ENCODE measurements at regions not wholly inside any gene's neighbourhood (a gene's known extent, or its start where the extent isn't known, plus 50 kb on each side); places are given as distances from the start of the nearest gene placed in this dataset.
A peak's percentile ranks its signal among the peaks of the same experiment; 100 is the strongest.

GRCh38 chr1:113217447-113218208, 144.6 kb downstream of the LRIG2 start:
- Histone ChIP-seq H3K4me1 (ENCODE audit: control insufficient read depth in 4 of 4, insufficient read depth in 4 of 4, low read length in 3 of 4) (peaks cover 0 to 5% (median 0%) of the 10 kb centered on the region in 4 donors), H3K27me3 (ENCODE audit: control insufficient read depth in 4 of 4, insufficient read depth in 4 of 4, low read length in 3 of 4) (no peaks in the 10 kb centered on the region), H3K36me3 (ENCODE audit: control insufficient read depth in 4 of 4, insufficient read depth in 3 of 4, low read depth in 1 of 4, low read length in 3 of 4) (no peaks in the 10 kb centered on the region), H3K27ac (ENCODE audit: low read depth in 1 of 2, low read length in 2 of 2) (no peak overlapping the region), H3K9ac (ENCODE audit: low read depth in 1 of 2, low read length in 2 of 2) (no peak overlapping the region), H3K9me3 (ENCODE audit: control insufficient read depth in 4 of 4, low read length in 3 of 4) (no peaks in the 10 kb centered on the region), H3K4me3 (ENCODE audit: low read depth in 1 of 3, low read length in 3 of 3) (no peak overlapping the region)
- DNase-seq (ENCODE audit: low spot score), result no peak
- TF ChIP-seq, protein P1, sequence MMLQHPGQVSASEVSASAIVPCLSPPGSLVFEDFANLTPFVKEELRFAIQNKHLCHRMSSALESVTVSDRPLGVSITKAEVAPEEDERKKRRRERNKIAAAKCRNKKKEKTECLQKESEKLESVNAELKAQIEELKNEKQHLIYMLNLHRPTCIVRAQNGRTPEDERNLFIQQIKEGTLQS (IDR thresholded peaks at IDR 0.05), result no peak
- TF ChIP-seq YY1 (IDR thresholded peaks at IDR 0.05) (no peak), FOXA1 (IDR thresholded peaks at IDR 0.05) (no peak), HNF4A (conservative IDR thresholded peaks at IDR 0.05) (no peak), CTCF (IDR thresholded peaks at IDR 0.05; ENCODE audit: low read depth, low read length, missing input control) (no peak), MAX (IDR thresholded peaks at IDR 0.05) (no peak), HNF4G (IDR thresholded peaks at IDR 0.05) (no peak)
- WGBS, result 52% methylated on average over 7 of the region's 7 CpGs

- H3K27me3 ChIP-seq (ENCODE audit: control insufficient read depth in 4 of 4, insufficient read depth in 4 of 4, low read length in 3 of 4), result no peaks in the 10 kb centered on the region
- no peak overlapping the region for H3K4me3 ChIP-seq (ENCODE audit: low read depth in 1 of 3, low read length in 3 of 3)
- no peaks in the 10 kb centered on the region for H3K9me3 ChIP-seq (ENCODE audit: control insufficient read depth in 4 of 4, low read length in 3 of 4)
- no peak for DNase-seq (ENCODE audit: low spot score)
- TF ChIP-seq NR2F2 (IDR thresholded peaks at IDR 0.05) (no peak), RAD21 (IDR thresholded peaks at IDR 0.05) (peak in 1 of 2 donors; percentile 57), CTCF (IDR thresholded peaks at IDR 0.05; ENCODE audit: low read depth, low read length, missing input control) (peak; percentile 17)
- H3K36me3 ChIP-seq (ENCODE audit: control insufficient read depth in 4 of 4, insufficient read depth in 3 of 4, low read depth in 1 of 4, low read length in 3 of 4), result no peaks in the 10 kb centered on the region
- no peak overlapping the region for H3K27ac ChIP-seq (ENCODE audit: low read depth in 1 of 2, low read length in 2 of 2)
- H3K9ac ChIP-seq (ENCODE audit: low read depth in 1 of 2, low read length in 2 of 2), result no peak overlapping the region
- 81% methylated on average over 2 of the region's 2 CpGs for WGBS
- H3K4me1 ChIP-seq (ENCODE audit: control insufficient read depth in 4 of 4, insufficient read depth in 4 of 4, low read length in 3 of 4), result peaks cover 0 to 5% (median 0%) of the 10 kb centered on the region in 4 donors
Measured at GRCh38 chr1:113219377-113219776, 146.4 kb downstream of the LRIG2 start.

GRCh38 chr1:113219828-113220227, 146.8 kb downstream of the LRIG2 start:
- WGBS, result 88% methylated on average over 5 of the region's 5 CpGs
- Histone ChIP-seq H3K4me1 (ENCODE audit: control insufficient read depth in 4 of 4, insufficient read depth in 4 of 4, low read length in 3 of 4) (peaks cover 0 to 5% (median 0%) of the 10 kb centered on the region in 4 donors), H3K4me3 (ENCODE audit: low read depth in 1 of 3, low read length in 3 of 3) (no peak overlapping the region), H3K36me3 (ENCODE audit: control insufficient read depth in 4 of 4, insufficient read depth in 3 of 4, low read depth in 1 of 4, low read length in 3 of 4) (no peaks in the 10 kb centered on the region), H3K27ac (ENCODE audit: low read depth in 1 of 2, low read length in 2 of 2) (no peak overlapping the region), H3K9ac (ENCODE audit: low read depth in 1 of 2, low read length in 2 of 2) (no peak overlapping the region), H3K9me3 (ENCODE audit: control insufficient read depth in 4 of 4, low read length in 3 of 4) (no peaks in the 10 kb centered on the region), H3K27me3 (ENCODE audit: control insufficient read depth in 4 of 4, insufficient read depth in 4 of 4, low read length in 3 of 4) (no peaks in the 10 kb centered on the region)
- no peak for DNase-seq (ENCODE audit: low spot score)
- TF ChIP-seq TAF1 (conservative IDR thresholded peaks at IDR 0.05), result no peak
- no peak for TF ChIP-seq REST (IDR thresholded peaks at IDR 0.05)
- no peak for TF ChIP-seq SP1 (IDR thresholded peaks at IDR 0.05)
- TF ChIP-seq EGR1 (IDR thresholded peaks at IDR 0.05; ENCODE audit: low read depth in 2 of 2), result no peak
- TF ChIP-seq FOXA2 (IDR thresholded peaks at IDR 0.05), result no peak
- TF ChIP-seq HNF4A (conservative IDR thresholded peaks at IDR 0.05), result no peak
- TF ChIP-seq, protein P1 (IDR thresholded peaks at IDR 0.05), result no peak
- TF ChIP-seq JUND (IDR thresholded peaks at IDR 0.05), result no peak
- TF ChIP-seq GABPA (IDR thresholded peaks at IDR 0.05 in 1 of 2, conservative IDR thresholded peaks at IDR 0.05 in 1 of 2), result no peak
- TF ChIP-seq FOXA1 (IDR thresholded peaks at IDR 0.05), result no peak
